Subcutaneous abdominal adipose tissue (tissue), 5 donors: ENCODE measurements at regions not wholly inside any gene's neighbourhood (a gene's known extent, or its start where the extent isn't known, plus 50 kb on each side); places are given as distances from the start of the nearest gene placed in this dataset.

Experiments
- H3K27ac ChIP-seq: one replicate; pipeline ENCODE4 v1.7.0; 2013; ENCODE audit warnings: low read depth, mild to moderate bottlenecking, inconsistent platforms, low read length, moderate library complexity
- H3K27me3 ChIP-seq, 5 donors: one replicate each; pipeline ENCODE4 v1.7.0; 2013; ENCODE audit warnings: low read length in 5 of 5, inconsistent platforms in 1 of 5; ENCODE audit not compliant: control insufficient read depth in 5 of 5, insufficient read depth in 4 of 5
- H3K36me3 ChIP-seq, 5 donors: one replicate each; pipeline ENCODE4 v1.7.0; 2013; ENCODE audit warnings: low read length in 5 of 5; ENCODE audit not compliant: control insufficient read depth in 5 of 5, insufficient read depth in 5 of 5
- H3K4me1 ChIP-seq, 5 donors: one replicate each; pipeline ENCODE4 v1.7.0; 2013; ENCODE audit warnings: low read length in 5 of 5, mild to moderate bottlenecking in 3 of 5, moderate library complexity in 1 of 5; ENCODE audit not compliant: control insufficient read depth in 5 of 5, insufficient read depth in 5 of 5
- H3K4me3 ChIP-seq, 5 donors: one replicate each; pipeline ENCODE4 v1.7.0; 2013; ENCODE audit warnings: low read length in 5 of 5, low read depth in 1 of 5
- H3K9ac ChIP-seq, 5 donors: one replicate each; pipeline ENCODE4 v1.7.0; 2013; ENCODE audit warnings: low read length in 5 of 5, mild to moderate bottlenecking in 4 of 5, moderate library complexity in 3 of 5
- H3K9me3 ChIP-seq, 5 donors: one replicate each; pipeline ENCODE4 v1.7.0; 2013; ENCODE audit warnings: low read length in 5 of 5; ENCODE audit not compliant: control insufficient read depth in 5 of 5
- donor health status: healthy.
- donor health status: healthy.
- donor health status: healthy.
- donor health status: healthy.
- donor health status: healthy.

DNA sequence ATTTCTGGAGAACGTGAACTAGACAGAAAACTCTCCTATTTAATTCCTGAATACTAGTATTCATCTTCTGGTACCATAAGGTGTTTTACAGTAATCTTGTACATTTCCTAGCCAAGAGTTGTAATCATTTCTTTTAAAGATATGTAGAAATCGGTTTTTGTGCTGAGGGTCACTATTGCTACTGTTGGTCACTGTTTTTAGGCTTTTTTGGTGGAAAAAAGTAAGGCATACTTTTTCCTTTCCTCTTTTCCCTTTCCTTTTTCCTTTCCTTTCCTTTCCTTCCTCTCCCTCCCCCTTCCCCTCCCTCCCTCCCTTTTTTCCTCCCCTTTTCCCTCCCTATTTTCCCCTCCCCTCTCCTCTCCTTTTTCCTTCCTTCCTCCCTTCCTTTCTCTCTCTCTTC is 706.4 kb upstream of the GOT2 start:
- H3K4me3 ChIP-seq, result no peak overlapping the region
- H3K27me3 ChIP-seq, result no peaks in the 10 kb centered on the region
- no peaks in the 10 kb centered on the region for H3K36me3 ChIP-seq
- peaks cover 0 to 8% (median 4%) of the 10 kb centered on the region in 5 donors for H3K9me3 ChIP-seq
- H3K27ac ChIP-seq, result no peak overlapping the region
- H3K9ac ChIP-seq, result no peak overlapping the region
- no peaks in the 10 kb centered on the region for H3K4me1 ChIP-seq

GRCh38 chr16:59432896-59433295 is 698.8 kb upstream of the GOT2 start:
- H3K9me3 ChIP-seq, result peaks cover 0 to 8% (median 2%) of the 10 kb centered on the region in 5 donors
- no peak overlapping the region for H3K27ac ChIP-seq
- H3K4me3 ChIP-seq, result no peak overlapping the region
- H3K27me3 ChIP-seq, result no peaks in the 10 kb centered on the region
- no peak overlapping the region for H3K9ac ChIP-seq
- H3K36me3 ChIP-seq, result no peaks in the 10 kb centered on the region
- no peaks in the 10 kb centered on the region for H3K4me1 ChIP-seq

DNA sequence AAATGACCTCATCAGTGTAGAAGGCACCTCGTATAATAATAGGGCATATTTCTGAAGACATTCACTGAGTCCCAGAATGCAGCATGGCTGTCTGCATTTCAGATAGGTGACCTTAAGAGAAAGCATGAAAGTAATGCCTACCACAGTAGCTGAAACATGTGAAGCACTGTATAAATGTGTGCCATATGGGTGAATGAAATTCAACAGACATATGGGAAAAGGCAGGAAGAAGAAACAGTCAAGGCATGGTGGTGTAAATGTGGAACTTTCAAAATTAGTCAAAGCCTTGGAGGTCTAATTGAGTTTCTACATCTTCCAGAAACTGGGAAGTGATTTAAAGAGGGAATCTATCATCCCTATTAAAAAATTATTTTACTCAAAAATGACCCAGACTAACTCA is 698.2 kb upstream of the GOT2 start:
- H3K36me3 ChIP-seq, result no peaks in the 10 kb centered on the region
- H3K4me3 ChIP-seq, result no peak overlapping the region
- H3K9me3 ChIP-seq, result peaks cover 0 to 4% (median 2%) of the 10 kb centered on the region in 5 donors
- no peak overlapping the region for H3K9ac ChIP-seq
- H3K27me3 ChIP-seq, result no peaks in the 10 kb centered on the region
- no peak overlapping the region for H3K27ac ChIP-seq
- H3K4me1 ChIP-seq, result no peaks in the 10 kb centered on the region

DNA sequence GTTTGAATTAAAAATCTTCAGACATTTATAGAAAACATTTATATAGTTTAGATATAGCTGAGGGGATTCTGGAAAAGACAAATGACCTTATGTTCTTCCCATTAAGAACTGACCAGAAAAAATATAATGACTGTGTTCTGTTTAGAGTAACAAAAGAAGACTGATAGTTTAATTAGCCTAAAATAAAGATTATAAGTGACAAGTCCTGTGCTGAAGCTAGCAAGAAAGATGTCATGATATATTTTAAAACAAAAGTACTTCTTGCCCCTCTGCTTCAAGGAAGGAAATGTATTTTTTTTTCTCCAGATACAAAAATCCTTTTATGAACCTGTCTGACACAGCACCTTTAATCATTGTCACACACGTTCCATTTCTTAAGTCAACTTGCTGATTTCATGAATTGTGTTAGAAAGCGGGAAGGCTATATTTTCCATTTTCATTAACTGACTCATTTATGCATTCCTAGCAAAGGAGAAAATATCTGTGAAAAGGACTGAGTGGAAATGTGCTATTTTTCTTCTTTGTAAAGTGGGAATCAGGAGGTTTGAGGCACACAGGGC is 690.7 kb upstream of the GOT2 start:
- Histone ChIP-seq H3K9me3 (no peaks in the 10 kb centered on the region), H3K27ac (no peak overlapping the region), H3K4me3 (no peak overlapping the region), H3K4me1 (no peaks in the 10 kb centered on the region), H3K27me3 (no peaks in the 10 kb centered on the region), H3K9ac (no peak overlapping the region), H3K36me3 (no peaks in the 10 kb centered on the region)

DNA sequence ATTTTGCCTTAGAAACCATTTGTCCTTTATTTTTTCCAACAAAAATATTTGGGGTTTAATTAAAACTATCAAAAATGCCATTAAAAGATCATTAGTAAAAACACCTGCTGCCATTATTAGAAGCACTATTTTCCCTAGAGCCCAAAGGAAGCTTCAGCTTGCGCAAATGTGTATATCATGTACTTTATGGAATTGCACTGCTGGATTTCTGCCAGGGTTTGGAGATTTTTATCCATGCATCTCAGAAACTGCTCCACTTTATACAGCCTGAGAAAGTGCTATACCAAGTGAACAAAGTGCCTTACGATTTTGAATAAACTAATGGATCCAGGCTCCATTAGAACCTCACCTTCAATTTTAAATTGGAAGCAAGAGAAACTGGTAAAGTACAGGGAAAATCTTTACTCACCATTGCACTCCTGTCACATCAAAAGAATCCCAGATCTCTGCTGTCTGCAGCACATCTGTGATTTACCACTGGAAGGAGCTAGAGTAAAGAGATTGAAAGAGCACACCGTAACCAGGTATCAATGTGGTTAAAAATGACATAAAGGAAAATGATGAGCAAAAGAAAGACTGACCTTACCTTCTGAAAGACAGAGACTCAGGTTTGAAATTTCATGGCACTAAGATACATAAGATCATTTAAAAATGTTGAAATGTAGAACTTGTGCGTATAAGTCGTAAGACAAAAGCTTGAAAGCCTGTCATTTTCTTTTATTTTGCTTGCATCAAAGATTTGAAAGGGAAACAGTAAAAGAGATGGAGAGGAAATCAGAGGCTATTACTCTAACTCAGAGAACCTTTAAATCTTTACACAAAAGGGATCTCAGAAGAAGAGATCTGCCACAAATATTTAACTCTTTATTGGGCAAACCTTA is 678.1 kb upstream of the GOT2 start:
- H3K9me3 ChIP-seq, result no peaks in the 10 kb centered on the region

DNA sequence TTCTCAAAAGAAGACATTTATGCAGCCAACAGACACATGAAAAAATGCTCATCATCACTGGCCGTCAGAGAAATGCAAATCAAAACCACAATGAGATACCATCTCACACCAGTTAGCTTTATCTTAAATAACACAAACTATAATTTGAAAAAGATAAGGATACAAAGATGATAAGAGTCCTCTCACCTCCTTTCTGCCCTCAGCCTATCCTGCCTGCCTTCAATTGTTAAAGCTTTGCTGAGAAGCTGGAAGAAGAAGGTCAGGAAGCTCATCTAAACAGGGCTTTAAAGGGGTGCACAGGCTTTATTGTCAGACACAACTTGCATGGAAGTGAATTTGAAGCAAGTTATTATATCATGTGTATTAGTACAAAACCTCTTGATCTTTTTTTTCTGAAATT is 676.3 kb upstream of the GOT2 start:
- H3K9me3 ChIP-seq, result no peaks in the 10 kb centered on the region
- no peaks in the 10 kb centered on the region for H3K4me1 ChIP-seq
- peaks cover 0 to 4% (median 0%) of the 10 kb centered on the region in 5 donors for H3K27me3 ChIP-seq
- no peaks in the 10 kb centered on the region for H3K36me3 ChIP-seq
- no peak overlapping the region for H3K4me3 ChIP-seq
- H3K9ac ChIP-seq, result no peak overlapping the region
- H3K27ac ChIP-seq, result no peak overlapping the region

More for the DNA sequence above, 678.1 kb upstream of the GOT2 start:
- Histone ChIP-seq H3K27ac (no peak overlapping the region), H3K4me3 (no peak overlapping the region), H3K36me3 (no peaks in the 10 kb centered on the region), H3K27me3 (peaks cover 0 to 4% (median 0%) of the 10 kb centered on the region in 5 donors), H3K9ac (no peak overlapping the region), H3K4me1 (no peaks in the 10 kb centered on the region)

DNA sequence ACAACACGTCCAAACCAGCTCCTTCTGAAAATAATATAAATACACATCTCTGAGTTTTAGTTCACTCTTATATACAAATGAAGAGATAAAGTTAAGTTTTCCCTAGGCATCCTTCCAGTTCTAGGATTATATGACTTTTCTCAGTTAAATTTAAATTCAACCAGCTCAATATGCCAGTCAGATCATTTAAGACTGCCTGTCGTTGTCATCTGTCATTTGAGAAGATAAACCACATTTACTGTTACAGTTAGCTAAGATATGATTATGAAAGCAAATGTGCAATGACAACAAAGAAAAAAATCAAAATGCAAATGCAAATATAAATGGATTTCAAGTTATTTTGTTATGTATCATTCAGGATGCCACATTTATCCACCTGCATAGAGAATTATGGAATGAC is 671.7 kb upstream of the GOT2 start:
- Histone ChIP-seq H3K9ac (no peak overlapping the region), H3K4me3 (no peak overlapping the region), H3K36me3 (no peaks in the 10 kb centered on the region), H3K27me3 (no peaks in the 10 kb centered on the region), H3K4me1 (no peaks in the 10 kb centered on the region), H3K27ac (no peak overlapping the region), H3K9me3 (no peaks in the 10 kb centered on the region)

DNA sequence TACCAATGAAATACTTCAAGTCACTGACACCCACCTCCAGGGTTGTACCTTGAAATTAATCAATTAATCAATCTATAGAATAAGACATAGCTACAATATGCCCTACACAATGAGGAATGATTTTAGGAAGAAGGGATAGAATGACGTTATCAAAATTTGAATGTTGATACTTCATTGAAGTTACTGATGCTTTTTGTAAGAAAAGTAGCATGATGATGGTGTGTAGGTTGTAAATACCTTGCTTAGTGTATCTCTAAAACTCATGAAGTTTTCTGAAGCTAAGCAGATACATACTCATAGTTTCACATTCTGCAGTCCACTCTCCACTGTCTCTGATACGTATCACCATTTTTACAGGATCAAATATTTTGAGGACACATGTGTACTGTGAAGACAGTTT is 670.4 kb upstream of the GOT2 start:
- Histone ChIP-seq H3K9ac (no peak overlapping the region), H3K27me3 (no peaks in the 10 kb centered on the region), H3K4me3 (no peak overlapping the region), H3K9me3 (no peaks in the 10 kb centered on the region), H3K36me3 (no peaks in the 10 kb centered on the region), H3K27ac (no peak overlapping the region), H3K4me1 (no peaks in the 10 kb centered on the region)

DNA sequence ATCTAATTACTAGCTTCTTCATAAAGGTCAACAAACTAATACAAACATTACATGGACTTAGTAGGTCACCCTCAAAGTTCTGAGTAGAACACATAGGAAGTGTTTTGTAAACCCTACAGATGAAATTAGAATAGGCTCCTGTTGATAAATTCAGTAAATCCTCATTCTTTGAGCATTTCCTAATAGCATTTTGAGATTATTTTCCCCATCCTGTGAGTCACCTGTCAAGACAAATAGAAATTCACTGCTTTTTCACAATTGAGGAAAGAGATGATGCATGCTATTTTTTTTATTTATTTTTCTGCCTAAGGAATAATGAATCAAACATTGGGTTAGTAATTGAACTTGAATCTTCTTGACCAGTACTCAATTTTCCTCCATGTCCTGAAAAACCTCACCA is 666.7 kb upstream of the GOT2 start:
- no peak overlapping the region for H3K27ac ChIP-seq
- H3K36me3 ChIP-seq, result no peaks in the 10 kb centered on the region
- no peaks in the 10 kb centered on the region for H3K9me3 ChIP-seq
- H3K4me1 ChIP-seq, result no peaks in the 10 kb centered on the region
- no peak overlapping the region for H3K9ac ChIP-seq
- H3K27me3 ChIP-seq, result no peaks in the 10 kb centered on the region
- no peak overlapping the region for H3K4me3 ChIP-seq

- Histone ChIP-seq H3K9me3 (no peaks in the 10 kb centered on the region), H3K36me3 (no peaks in the 10 kb centered on the region), H3K4me3 (no peak overlapping the region), H3K4me1 (no peaks in the 10 kb centered on the region), H3K27me3 (no peaks in the 10 kb centered on the region), H3K27ac (no peak overlapping the region), H3K9ac (no peak overlapping the region)
Observed at GRCh38 chr16:59397638-59398037, 663.5 kb upstream of the GOT2 start.
